ENCODE measurements at regions not wholly inside any gene's neighbourhood (a gene's known extent, or its start where the extent isn't known, plus 50 kb on each side); places are given as distances from the start of the nearest gene placed in this dataset.

GRCh38 chr3:7821858-7822257 is 679.8 kb upstream of the LMCD1 start:
- TF ChIP-seq RFX5 (IDR thresholded peaks at IDR 0.05; ENCODE audit: low read depth, low read length) (no peak), EZH2 (IDR thresholded peaks at IDR 0.05; ENCODE audit: borderline replicate concordance, control insufficient read depth, low read depth, low read length) (no peak), ZNF274 (IDR thresholded peaks at IDR 0.05; ENCODE audit: insufficient read depth, insufficient read length) (no peak), SMAD5 (IDR thresholded peaks at IDR 0.05; ENCODE audit: low read depth) (no peak), RAD21 (IDR thresholded peaks at IDR 0.05; ENCODE audit: insufficient read depth, low read depth, low read length) (no peak), CTCF (IDR thresholded peaks at IDR 0.05 in 2 of 3, conservative IDR thresholded peaks at IDR 0.05 in 1 of 3; ENCODE audit: control insufficient read depth in 2 of 3, extremely low read depth in 1 of 3, insufficient read depth in 1 of 3, low read depth in 3 of 3, low read length in 3 of 3) (no peak), SMC3 (IDR thresholded peaks at IDR 0.05; ENCODE audit: borderline replicate concordance, low read length) (no peak), SMAD1 (IDR thresholded peaks at IDR 0.05; ENCODE audit: low read depth, partially characterized antibody) (no peak), BCL11A (IDR thresholded peaks at IDR 0.05; ENCODE audit: low read depth, low read length) (no peak), SUZ12 (IDR thresholded peaks at IDR 0.05; ENCODE audit: unreplicated experiment) (no peak), REST (IDR thresholded peaks at IDR 0.05; ENCODE audit: low read depth, low read length) (no peak)
